GM21825 (cell line): ENCODE measurements at regions not wholly inside any gene's neighbourhood (a gene's known extent, or its start where the extent isn't known, plus 50 kb on each side); places are given as distances from the start of the nearest gene placed in this dataset.

Source experiments
- ATAC-seq: cut with Tn5 transposase; IDR thresholded peaks from one replicate; pipeline ENCODE4 v1.9.1; 2021; ENCODE audit warnings: mild to moderate bottlenecking, moderate library complexity; ENCODE audit not compliant: unreplicated experiment

DNA sequence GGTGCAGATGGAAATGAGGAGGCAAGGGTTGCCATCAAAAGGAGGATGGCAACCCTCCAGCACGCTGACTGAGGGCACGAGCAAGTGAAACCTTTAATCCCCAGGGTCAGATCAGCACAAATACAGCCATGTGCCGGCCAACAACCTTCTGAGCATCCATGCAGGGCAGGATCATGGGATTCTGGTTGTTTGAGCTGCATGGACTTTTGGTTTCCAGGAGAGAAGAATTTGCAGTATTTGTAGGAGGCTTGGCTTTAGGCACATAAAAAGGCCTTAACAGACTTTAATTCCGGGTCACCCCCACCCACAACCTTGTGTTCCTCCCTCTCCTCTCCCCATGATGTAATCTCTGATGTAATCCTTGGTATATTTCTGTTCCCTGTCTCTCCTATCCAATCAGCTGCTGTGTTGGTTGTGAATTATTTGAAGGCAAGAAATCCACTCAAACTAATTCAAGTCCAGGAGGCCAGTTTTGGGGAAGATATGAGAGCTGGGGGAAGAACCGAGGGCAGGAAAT, 254.3 kb downstream of the SHQ1 start:
- ATAC-seq, result no peak

DNA sequence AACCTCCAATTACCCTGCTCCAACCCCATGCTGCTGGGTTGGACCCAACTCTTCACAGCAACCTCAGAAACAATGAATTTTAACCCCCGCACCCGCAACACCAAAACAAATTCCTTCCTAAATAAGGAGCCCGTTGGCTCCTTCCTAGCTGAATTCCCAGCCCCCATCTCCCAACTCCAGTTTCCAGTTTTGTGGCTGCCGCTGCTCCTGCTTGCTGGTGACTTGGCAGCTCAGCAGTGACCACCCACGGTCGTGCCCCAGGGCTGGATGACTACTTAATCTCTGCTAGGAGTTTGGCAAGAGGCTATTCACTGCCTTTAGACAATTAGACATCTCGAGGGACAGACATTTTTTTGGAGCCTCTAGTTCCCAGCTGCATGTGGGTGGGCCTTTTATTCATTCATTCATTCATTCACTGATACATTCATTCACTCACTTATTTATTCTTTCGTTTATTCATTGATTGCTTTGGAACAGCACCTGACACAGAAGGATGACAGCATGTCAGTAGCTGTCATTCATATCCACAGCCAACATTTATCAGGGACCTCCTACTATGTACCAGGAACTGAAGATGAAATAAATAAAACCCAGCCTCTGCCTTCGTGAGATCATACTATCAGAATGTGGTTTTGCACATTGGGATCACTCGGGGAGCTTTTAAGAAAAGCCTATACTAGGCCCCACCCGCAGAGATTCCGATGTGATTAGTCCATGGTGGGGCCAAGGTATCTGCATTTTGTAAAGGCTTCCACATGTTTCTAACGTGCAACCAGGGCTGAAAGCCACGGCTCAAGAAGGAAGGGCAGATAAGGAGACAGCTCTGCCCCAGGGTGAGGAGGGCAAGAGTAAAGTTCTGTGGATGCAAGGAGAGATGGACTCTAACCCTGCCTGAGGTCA, 256.5 kb downstream of the SHQ1 start:
- no peak for ATAC-seq

DNA sequence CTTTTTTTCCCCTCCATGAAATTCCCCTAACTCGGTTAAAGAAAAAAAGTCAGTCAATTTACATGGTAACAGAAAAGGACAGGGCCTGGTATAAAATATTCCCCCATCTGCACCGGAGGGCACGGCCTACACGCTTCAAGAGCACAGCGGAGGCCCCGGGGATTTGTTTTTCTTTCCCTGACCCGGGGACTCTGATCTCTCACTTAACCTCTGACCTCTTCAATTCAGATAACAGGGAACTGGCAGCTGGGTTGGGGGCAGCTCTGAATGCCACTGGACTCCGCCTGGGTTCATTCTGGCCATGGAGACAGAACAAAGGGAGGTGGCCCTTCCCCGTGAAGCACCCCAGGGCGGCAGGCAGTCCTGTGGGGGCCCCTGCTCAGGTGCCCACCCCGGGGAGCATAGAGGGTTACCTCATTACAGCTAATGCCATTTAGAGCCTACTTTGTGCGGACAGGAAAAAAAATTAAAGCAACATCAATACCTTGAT, 257.5 kb downstream of the SHQ1 start:
- no peak for ATAC-seq

- ATAC-seq, result no peak
Measured at GRCh38 chr3:72587282-72587681, 261.0 kb downstream of the SHQ1 start.

GRCh38 chr3:72586694-72587093, 261.6 kb downstream of the SHQ1 start:
- ATAC-seq, result no peak

DNA sequence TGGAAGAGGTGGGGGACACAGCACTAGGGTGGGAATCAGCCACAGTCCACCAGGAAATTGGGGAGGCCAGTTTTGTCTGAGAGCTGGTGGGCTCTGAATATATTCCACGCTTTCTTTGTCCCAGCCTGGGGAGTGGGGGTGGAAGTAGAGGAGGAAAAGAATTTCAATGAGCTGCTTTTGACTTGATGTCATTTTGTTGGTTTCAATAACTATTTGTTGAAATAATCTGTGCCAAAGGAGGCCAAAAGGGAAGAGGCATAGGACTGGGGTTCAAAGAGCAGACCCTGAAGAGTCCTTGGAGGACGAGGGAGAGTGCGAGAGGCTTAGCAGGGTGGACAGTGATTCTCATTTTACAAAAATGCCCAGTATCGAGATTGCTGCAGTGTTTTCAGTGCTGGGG, 262.3 kb downstream of the SHQ1 start:
- ATAC-seq, result no peak

GRCh38 chr3:72584262-72584661, 264.0 kb downstream of the SHQ1 start:
- no peak for ATAC-seq

- no peak for ATAC-seq
Measured at GRCh38 chr3:72582963-72583362, 265.3 kb downstream of the SHQ1 start.

- peak; percentile 95 for ATAC-seq
Measured at GRCh38 chr3:72582211-72582878, 265.9 kb downstream of the SHQ1 start.

- ATAC-seq, result no peak
Measured at GRCh38 chr3:72580900-72581299, 267.3 kb downstream of the SHQ1 start.

DNA sequence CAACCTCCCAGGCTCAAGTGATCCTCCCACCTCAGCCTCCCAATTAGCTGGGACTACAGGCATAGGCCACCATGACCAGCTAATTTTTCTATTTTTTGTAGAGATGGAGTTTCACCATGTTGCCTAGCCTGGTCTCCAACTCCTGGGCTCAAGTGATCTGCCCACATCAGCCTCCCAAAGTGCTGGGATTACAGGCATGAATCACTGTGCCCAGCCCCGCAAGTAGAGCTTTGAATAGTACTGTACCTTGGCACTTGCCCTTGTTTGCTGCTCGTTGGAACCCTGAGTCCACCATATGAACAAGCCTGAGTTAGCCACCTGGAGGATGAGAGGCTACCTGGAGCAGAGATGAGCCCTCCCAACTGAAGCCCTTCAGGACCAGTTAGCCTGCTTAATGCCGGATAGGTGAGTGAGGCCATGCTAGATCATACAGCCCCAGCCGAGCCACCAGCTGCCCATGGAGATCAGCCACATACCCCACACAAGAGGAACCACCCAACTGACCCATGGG, 267.9 kb downstream of the SHQ1 start:
- no peak for ATAC-seq

GRCh38 chr3:72579581-72580245, 268.5 kb downstream of the SHQ1 start:
- no peak for ATAC-seq

DNA sequence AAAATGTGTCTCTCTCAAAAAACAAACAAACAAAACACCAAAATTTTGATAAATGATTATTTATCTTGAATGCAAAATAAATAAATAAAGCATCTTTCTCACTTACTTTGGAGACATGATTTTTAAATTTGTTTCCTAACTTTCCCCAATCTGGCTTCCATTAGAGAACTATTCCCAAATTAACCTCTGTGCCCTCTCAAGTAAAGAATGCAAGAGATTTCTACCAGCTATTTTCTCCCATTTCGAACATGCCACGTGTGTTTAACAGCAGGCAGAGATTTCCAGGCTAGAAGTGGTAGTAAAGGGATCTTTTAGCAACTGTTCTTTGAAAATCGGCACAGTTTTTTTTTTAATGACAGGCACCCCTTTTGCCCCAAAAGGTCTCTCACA, 269.1 kb downstream of the SHQ1 start:
- ATAC-seq, result no peak

- ATAC-seq, result no peak
Measured at GRCh38 chr3:72577190-72577589, 271.1 kb downstream of the SHQ1 start.

DNA sequence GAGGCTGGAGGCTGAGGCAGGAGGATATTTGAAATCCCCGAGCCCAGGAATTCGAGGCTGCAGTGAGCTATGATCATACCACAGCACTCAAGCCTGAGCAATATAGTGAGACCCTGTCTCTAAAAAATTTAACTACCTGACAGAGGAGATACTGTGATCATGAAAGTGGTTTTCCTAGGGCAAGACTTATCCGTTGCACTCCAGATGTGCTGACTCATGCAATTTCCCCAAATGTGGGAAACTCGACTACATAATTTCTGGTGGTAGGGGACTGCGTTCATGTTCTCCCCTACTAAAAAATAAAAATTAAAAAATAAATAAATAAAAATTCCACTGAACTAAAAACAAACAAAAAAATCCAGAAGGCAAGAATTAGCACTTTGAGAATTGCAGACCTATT, 271.7 kb downstream of the SHQ1 start:
- ATAC-seq, result no peak

DNA sequence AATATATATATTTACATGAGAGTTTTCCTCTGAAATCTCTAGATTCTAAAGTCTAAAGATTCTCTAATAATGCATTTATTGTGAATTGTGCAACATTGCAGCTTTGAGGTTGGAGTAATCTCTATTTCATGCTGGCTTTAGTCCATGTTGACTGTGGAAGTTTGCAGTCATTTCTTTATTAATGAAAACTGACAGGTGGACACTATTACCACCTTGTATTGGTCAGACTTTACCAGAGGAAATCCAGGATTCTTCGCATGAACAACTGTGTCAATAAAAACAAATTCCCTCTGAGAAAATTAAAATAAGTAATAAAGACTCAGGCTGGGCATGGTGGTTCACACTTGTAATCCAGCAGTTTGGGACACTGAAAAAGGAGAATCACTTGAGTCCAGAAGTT, 274.1 kb downstream of the SHQ1 start:
- no peak for ATAC-seq

DNA sequence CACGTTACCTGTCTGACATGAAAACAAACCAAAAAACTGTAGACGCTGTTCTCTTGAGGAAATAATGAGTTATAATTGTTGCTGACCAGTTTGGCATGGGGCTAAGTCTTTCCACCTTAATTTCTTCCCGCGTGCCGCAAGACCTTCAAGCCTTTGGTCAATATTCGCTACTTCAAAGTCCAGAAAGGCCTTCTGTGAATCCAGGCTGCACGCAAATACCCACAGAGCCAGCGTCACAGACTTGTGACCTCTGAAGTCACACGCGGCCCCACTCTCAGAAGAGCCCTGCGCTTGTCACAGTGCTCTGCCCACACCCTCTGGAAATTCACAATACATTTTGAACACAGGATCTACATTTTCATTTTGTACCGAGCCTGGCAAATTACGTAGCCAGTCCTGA, 275.2 kb downstream of the SHQ1 start:
- no peak for ATAC-seq

DNA sequence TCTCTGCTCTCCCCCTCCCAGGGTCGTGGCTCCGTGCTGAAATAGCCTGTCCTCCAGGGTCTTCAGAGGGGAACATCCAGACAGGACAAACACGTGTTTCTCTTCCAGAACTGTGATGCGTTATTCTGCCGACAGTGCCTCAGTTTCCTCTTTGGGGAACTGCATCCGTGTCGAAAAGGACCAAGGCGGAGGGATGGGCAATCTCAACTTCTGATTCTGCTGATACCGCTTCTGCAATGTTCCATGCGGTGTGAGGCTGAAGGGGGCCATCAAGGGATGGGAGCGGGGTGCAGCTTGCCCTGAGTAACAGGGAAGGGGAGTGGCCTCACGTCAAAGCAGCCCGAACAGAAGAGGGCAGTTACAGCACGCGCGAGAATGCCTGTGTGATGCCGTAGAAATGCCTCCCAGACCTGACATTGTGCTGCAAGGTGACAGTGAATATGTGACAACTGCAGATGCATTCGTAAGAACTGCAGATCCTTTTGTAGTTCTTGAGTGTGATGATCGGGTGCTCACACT, 275.7 kb downstream of the SHQ1 start:
- ATAC-seq, result no peak

- no peak for ATAC-seq
Measured at GRCh38 chr3:72571638-72572114, 276.6 kb downstream of the SHQ1 start.

DNA sequence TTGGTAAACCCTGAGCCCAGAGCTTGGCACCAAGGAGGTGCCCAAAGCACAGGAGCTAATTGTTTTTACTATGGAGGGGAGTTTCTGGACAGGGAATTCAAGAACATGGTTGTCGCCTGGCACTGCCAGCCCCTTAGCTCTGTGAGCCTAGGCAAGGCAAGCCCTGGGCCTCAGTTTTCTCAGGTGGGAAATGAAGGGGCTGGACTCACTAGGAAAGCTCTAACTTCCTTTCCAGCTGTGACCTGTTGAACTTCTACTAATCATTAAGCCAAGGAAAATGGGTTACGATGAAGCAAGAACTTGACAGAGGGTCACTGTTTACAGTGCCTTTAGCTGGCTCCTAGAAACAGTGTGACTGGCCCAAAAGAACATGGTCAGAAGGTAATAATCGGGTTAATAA, 277.2 kb downstream of the SHQ1 start:
- ATAC-seq, result no peak
